Mesenchymal stem cell (in vitro differentiated cells and primary cell): ENCODE measurements at regions not wholly inside any gene's neighbourhood (a gene's known extent, or its start where the extent isn't known, plus 50 kb on each side); places are given as distances from the start of the nearest gene placed in this dataset.

Source experiments
- DNase-seq: peaks from one replicate; pipeline ENCODE4 v3.0.0-alpha.2; 2013
- H2AFZ ChIP-seq: one replicate; pipeline ENCODE4 v1.6.1; 2013; ENCODE audit warnings: low read depth, mild to moderate bottlenecking, control low read depth, inconsistent platforms, low read length, moderate library complexity
- H2AK5ac ChIP-seq: 2 replicates; pipeline ENCODE4 v1.6.1; 2013; ENCODE audit warnings: low read length, moderate library complexity, mild to moderate bottlenecking, inconsistent platforms; ENCODE audit not compliant: severe bottlenecking
- H2BK120ac ChIP-seq: one replicate; pipeline ENCODE4 v1.6.1; 2013; ENCODE audit warnings: low read depth, mild to moderate bottlenecking, inconsistent platforms, low read length, moderate library complexity
- H2BK12ac ChIP-seq, 2 experiments: one replicate each; pipeline ENCODE4 v1.6.1; 2013; ENCODE audit warnings: inconsistent platforms in 2 of 2, low read length in 2 of 2, mild to moderate bottlenecking in 2 of 2, moderate library complexity in 2 of 2, control low read depth in 1 of 2
- H2BK15ac ChIP-seq: one replicate; pipeline ENCODE4 v1.6.1; 2013; ENCODE audit warnings: mild to moderate bottlenecking, low read depth, inconsistent platforms; ENCODE audit not compliant: poor library complexity, severe bottlenecking
- H2BK5ac ChIP-seq: 2 replicates; pipeline ENCODE4 v1.6.1; 2013; ENCODE audit warnings: low read depth, mild to moderate bottlenecking, low read length, control low read depth, inconsistent platforms; ENCODE audit not compliant: poor library complexity, severe bottlenecking
- H3K14ac ChIP-seq, 2 experiments: one replicate each; pipeline ENCODE4 v1.6.1; 2013; ENCODE audit warnings: inconsistent platforms in 2 of 2, low read length in 2 of 2, control low read depth in 1 of 2, mild to moderate bottlenecking in 1 of 2, moderate library complexity in 1 of 2
- H3K18ac ChIP-seq, 2 experiments: one replicate each; pipeline ENCODE4 v1.6.1; 2013; ENCODE audit warnings: inconsistent platforms in 2 of 2, low read length in 2 of 2, control low read depth in 1 of 2, low read depth in 1 of 2, mild to moderate bottlenecking in 1 of 2
- H3K23ac ChIP-seq, 2 experiments: one replicate each; pipeline ENCODE4 v1.6.1; 2013; ENCODE audit warnings: inconsistent platforms in 2 of 2, low read length in 2 of 2, mild to moderate bottlenecking in 2 of 2, moderate library complexity in 2 of 2, control low read depth in 1 of 2
- H3K27ac ChIP-seq: 2 replicates; pipeline ENCODE4 v1.5.1; 2013; ENCODE audit warnings: mild to moderate bottlenecking, moderate library complexity, low read length, control low read depth, inconsistent platforms; ENCODE audit not compliant: poor library complexity, severe bottlenecking
- H3K27me3 ChIP-seq, 2 experiments: 2 replicates each; pipeline versions ENCODE4 v1.6.1 to v1.7.0; 2013; ENCODE audit warnings: low read length in 2 of 2, mild to moderate bottlenecking in 2 of 2, moderate library complexity in 2 of 2, control low read depth in 1 of 2, inconsistent platforms in 1 of 2; ENCODE audit not compliant: control insufficient read depth in 1 of 2, insufficient read depth in 1 of 2
- H3K36me3 ChIP-seq, 2 experiments: 2 replicates each; pipeline versions ENCODE4 v1.6.1 to v1.7.0; 2013; ENCODE audit warnings: low read length in 2 of 2, control low read depth in 1 of 2, inconsistent platforms in 1 of 2, low read depth in 1 of 2, mild to moderate bottlenecking in 1 of 2; ENCODE audit not compliant: insufficient read depth in 2 of 2, control insufficient read depth in 1 of 2
- H3K4ac ChIP-seq, 2 experiments: one replicate each; pipeline ENCODE4 v1.6.1; 2013; ENCODE audit warnings: inconsistent platforms in 2 of 2, low read length in 2 of 2, mild to moderate bottlenecking in 2 of 2, moderate library complexity in 2 of 2, control low read depth in 1 of 2, low read depth in 1 of 2
- H3K4me1 ChIP-seq: 2 replicates; pipeline ENCODE4 v1.6.1; 2013; ENCODE audit warnings: low read depth, low read length, control low read depth; ENCODE audit not compliant: control insufficient read depth, insufficient read depth
- H3K4me2 ChIP-seq: 2 replicates; pipeline ENCODE4 v1.6.1; 2013; ENCODE audit warnings: low read length, mild to moderate bottlenecking, inconsistent platforms; ENCODE audit not compliant: poor library complexity, severe bottlenecking
- H3K4me3 ChIP-seq, 2 experiments: 2 replicates each; pipeline versions ENCODE4 v1.5.1 to v1.7.0; 2013; ENCODE audit warnings: low read length in 2 of 2, mild to moderate bottlenecking in 2 of 2, control low read depth in 1 of 2, low read depth in 1 of 2; ENCODE audit not compliant: insufficient read depth in 1 of 2
- H3K79me1 ChIP-seq: replicated peaks from 2 replicates; pipeline ENCODE4 v1.6.1; 2013; ENCODE audit warnings: mild to moderate bottlenecking, control low read depth, low read length, inconsistent platforms; ENCODE audit not compliant: poor library complexity, severe bottlenecking
- H3K9ac ChIP-seq: 2 replicates; pipeline ENCODE4 v1.7.0; 2013; ENCODE audit warnings: mild to moderate bottlenecking, low read length, moderate library complexity
- H3K9me3 ChIP-seq: 2 replicates; pipeline ENCODE4 v1.7.0; 2013; ENCODE audit warnings: mild to moderate bottlenecking, low read length; ENCODE audit not compliant: control insufficient read depth
- H4K8ac ChIP-seq: one replicate; pipeline ENCODE4 v1.6.1; 2013; ENCODE audit warnings: inconsistent platforms, mild to moderate bottlenecking, low read length, moderate library complexity
- H4K91ac ChIP-seq: one replicate; pipeline ENCODE4 v1.6.1; 2013; ENCODE audit warnings: mild to moderate bottlenecking, low read length, inconsistent platforms
- WGBS: methylation state at CpG from one replicate; pipeline ENCODE4 v1.1.7; 2013; ENCODE audit warnings: mixed read lengths; 5-methylcytosine and 5-hydroxymethylcytosine counted together

GRCh38 chr3:3605226-3605625, 194.0 kb upstream of the LRRN1 start:
- DNase-seq, result no peak
- 55% methylated on average over 1 of the region's 3 CpGs for WGBS
- H3K27ac ChIP-seq, result no peak overlapping the region
- peaks cover 19% of the 10 kb centered on the region for H3K9me3 ChIP-seq
- H3K4ac ChIP-seq, result no peak overlapping the region
- no peak overlapping the region for H2AK5ac ChIP-seq
- no peak overlapping the region for H3K14ac ChIP-seq
- no peak overlapping the region for H4K8ac ChIP-seq
- H2BK120ac ChIP-seq, result no peak overlapping the region
- no peak overlapping the region for H2BK5ac ChIP-seq
- H3K79me1 ChIP-seq, result no peaks in the 10 kb centered on the region
- H3K27me3 ChIP-seq, result no peaks in the 10 kb centered on the region
- H3K4me2 ChIP-seq, result no peak overlapping the region
- H2AFZ ChIP-seq, result no peak overlapping the region
- no peak overlapping the region for H2BK15ac ChIP-seq
- no peak overlapping the region for H4K91ac ChIP-seq
- no peak overlapping the region for H3K4me3 ChIP-seq
- no peak overlapping the region for H3K23ac ChIP-seq
- no peak overlapping the region for H3K18ac ChIP-seq
- no peak overlapping the region for H3K9ac ChIP-seq
- H3K36me3 ChIP-seq, result no peaks in the 10 kb centered on the region
- no peak overlapping the region for H2BK12ac ChIP-seq
- H3K4me1 ChIP-seq, result no peaks in the 10 kb centered on the region

DNA sequence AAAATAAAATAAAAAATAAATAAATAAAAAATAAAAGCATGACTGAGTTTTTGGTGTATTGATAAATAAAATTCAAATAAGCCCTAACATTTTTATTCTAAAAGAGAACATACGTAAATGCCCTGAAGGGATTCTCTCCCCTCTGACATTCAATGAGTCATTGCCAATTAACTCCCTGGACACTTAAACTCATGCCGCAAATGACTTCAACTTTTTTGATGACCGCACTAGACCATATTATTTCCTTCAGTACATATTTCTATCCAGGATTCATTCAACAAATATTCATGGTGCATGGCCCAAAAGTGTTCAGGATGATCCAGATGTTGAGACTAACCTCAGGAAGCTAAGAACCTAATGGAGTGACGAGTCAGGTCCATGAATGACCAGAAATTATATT, 195.9 kb upstream of the LRRN1 start:
- H2BK5ac ChIP-seq, result no peak overlapping the region
- peaks cover 26% of the 10 kb centered on the region for H3K9me3 ChIP-seq
- H2BK15ac ChIP-seq, result no peak overlapping the region
- H3K9ac ChIP-seq, result no peak overlapping the region
- H2BK120ac ChIP-seq, result no peak overlapping the region
- H3K18ac ChIP-seq, result no peak overlapping the region
- H3K4me1 ChIP-seq, result no peaks in the 10 kb centered on the region
- H3K14ac ChIP-seq, result no peak overlapping the region
- no peak overlapping the region for H2AK5ac ChIP-seq
- no peak overlapping the region for H2BK12ac ChIP-seq
- WGBS, result 77% methylated on average over 4 of the region's 4 CpGs
- no peak overlapping the region for H4K8ac ChIP-seq
- H3K27me3 ChIP-seq, result no peaks in the 10 kb centered on the region
- DNase-seq, result no peak
- no peak overlapping the region for H3K4me3 ChIP-seq
- no peak overlapping the region for H2AFZ ChIP-seq
- H3K79me1 ChIP-seq, result no peaks in the 10 kb centered on the region
- no peak overlapping the region for H3K4ac ChIP-seq
- no peak overlapping the region for H3K4me2 ChIP-seq
- H4K91ac ChIP-seq, result no peak overlapping the region
- H3K27ac ChIP-seq, result no peak overlapping the region
- no peaks in the 10 kb centered on the region for H3K36me3 ChIP-seq
- no peak overlapping the region for H3K23ac ChIP-seq

- DNase-seq, result no peak
- Histone ChIP-seq H3K18ac (no peak overlapping the region), H3K79me1 (no peaks in the 10 kb centered on the region), H4K91ac (no peak overlapping the region), H2AFZ (no peak overlapping the region), H3K4me1 (no peaks in the 10 kb centered on the region), H2BK5ac (no peak overlapping the region), H3K27ac (no peak overlapping the region), H3K4me2 (no peak overlapping the region), H3K4ac (no peak overlapping the region), H3K9me3 (peaks cover 26% of the 10 kb centered on the region), H4K8ac (no peak overlapping the region), H3K4me3 (no peak overlapping the region), H3K14ac (no peak overlapping the region), H2AK5ac (no peak overlapping the region), H3K27me3 (no peaks in the 10 kb centered on the region), H2BK15ac (no peak overlapping the region), H3K36me3 (no peaks in the 10 kb centered on the region), H2BK12ac (no peak overlapping the region), H2BK120ac (no peak overlapping the region), H3K9ac (no peak overlapping the region), H3K23ac (no peak overlapping the region)
- WGBS, result 73% methylated on average over 3 of the region's 3 CpGs
Observed at GRCh38 chr3:3600665-3601340, 198.4 kb upstream of the LRRN1 start.

- Histone ChIP-seq H3K9ac (no peak overlapping the region), H2BK15ac (no peak overlapping the region)
Observed at GRCh38 chr3:3599016-3599415, 200.2 kb upstream of the LRRN1 start.

More at GRCh38 chr3:3599016-3599415, 200.2 kb upstream of the LRRN1 start:
- Histone ChIP-seq H3K4ac (no peak overlapping the region), H3K4me2 (no peak overlapping the region), H3K4me1 (no peaks in the 10 kb centered on the region), H2BK120ac (no peak overlapping the region), H3K14ac (no peak overlapping the region), H3K23ac (no peak overlapping the region), H2BK12ac (no peak overlapping the region), H3K27ac (no peak overlapping the region), H2BK5ac (no peak overlapping the region), H4K91ac (no peak overlapping the region), H2AK5ac (no peak overlapping the region), H4K8ac (no peak overlapping the region), H3K4me3 (no peak overlapping the region), H3K79me1 (no peaks in the 10 kb centered on the region), H3K36me3 (no peaks in the 10 kb centered on the region), H3K27me3 (no peaks in the 10 kb centered on the region), H3K9me3 (peaks cover 32% of the 10 kb centered on the region), H3K18ac (no peak overlapping the region), H2AFZ (no peak overlapping the region)
- WGBS, result 77% methylated on average over 2 of the region's 2 CpGs
- DNase-seq, result no peak
